IPS-15b (cell line): ENCODE measurements at regions not wholly inside any gene's neighbourhood (a gene's known extent, or its start where the extent isn't known, plus 50 kb on each side); places are given as distances from the start of the nearest gene placed in this dataset.

Experiments
- H3K27me3 ChIP-seq: one replicate; pipeline ENCODE4 v1.6.1; 2013; ENCODE audit warnings: low read length; ENCODE audit not compliant: control insufficient read depth, insufficient read depth
- H3K36me3 ChIP-seq: one replicate; pipeline ENCODE4 v1.6.1; 2013; ENCODE audit warnings: low read length; ENCODE audit not compliant: control insufficient read depth, insufficient read depth
- H3K4me1 ChIP-seq: one replicate; pipeline ENCODE4 v1.6.1; 2013; ENCODE audit warnings: mild to moderate bottlenecking, low read length; ENCODE audit not compliant: control insufficient read depth, insufficient read depth
- H3K4me3 ChIP-seq: one replicate; pipeline ENCODE4 v1.5.1; 2013; ENCODE audit warnings: low read depth, low read length
- H3K9ac ChIP-seq: one replicate; pipeline ENCODE4 v1.6.1; 2013; ENCODE audit warnings: low read depth, mild to moderate bottlenecking, low read length
- H3K9me3 ChIP-seq: one replicate; pipeline ENCODE4 v1.6.1; 2013; ENCODE audit warnings: mild to moderate bottlenecking, low read length; ENCODE audit not compliant: control insufficient read depth, insufficient read depth

DNA sequence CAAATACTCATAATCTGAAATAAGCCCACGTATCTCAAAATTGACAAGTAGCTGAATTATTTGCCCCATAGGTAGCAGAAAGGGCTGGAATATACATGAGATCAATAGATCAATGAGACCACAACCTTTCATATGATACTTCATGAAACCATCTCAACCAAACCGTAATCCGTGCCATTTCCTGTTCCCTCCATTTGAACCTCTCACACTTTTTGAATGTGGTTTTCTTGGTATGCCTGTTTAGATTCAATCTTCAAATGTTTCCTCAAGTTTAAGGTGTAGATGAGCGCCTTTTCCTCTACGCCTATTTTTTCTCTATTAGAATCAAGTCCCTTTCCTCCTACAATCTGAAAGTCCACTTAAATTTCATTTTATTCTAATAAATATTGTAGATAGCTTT, 805.5 kb downstream of the EFNA5 start:
- Histone ChIP-seq H3K4me1 (peaks cover 5% of the 10 kb centered on the region), H3K27me3 (no peaks in the 10 kb centered on the region)

DNA sequence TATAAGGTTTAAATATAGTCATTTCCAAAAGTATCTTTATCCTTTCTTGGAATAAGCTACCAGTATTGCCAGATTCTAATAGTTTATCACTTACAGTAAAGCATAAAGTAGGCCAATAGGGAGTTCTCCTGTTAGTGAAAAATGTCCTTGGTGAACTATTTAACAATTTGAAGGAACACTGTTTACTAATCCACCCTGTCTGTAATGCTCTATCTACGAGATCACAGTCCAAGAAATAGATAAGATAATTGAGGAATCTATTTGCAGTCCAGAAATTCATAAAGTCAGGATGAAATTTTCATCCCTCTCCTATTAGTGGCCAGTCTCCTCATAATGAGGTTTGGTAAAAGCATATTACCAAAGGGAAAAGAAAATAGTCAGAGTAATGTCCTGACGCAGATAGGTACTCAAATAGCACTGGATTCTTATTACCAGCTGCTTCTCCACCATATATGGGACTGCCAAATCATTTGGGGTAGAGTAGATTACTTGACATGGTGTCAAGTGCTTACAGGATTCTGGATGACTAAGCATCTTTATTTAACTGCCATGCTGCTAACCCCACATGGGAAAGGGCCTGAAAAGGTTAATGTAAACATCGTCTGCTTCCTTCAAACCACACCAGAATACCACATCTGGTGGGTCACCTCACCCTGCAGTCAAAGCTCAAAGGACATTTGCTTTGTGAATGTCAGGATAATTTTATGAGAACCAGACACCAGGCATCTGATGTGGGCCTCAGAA, 808.1 kb downstream of the EFNA5 start:
- H3K9ac ChIP-seq = no peak overlapping the region
- H3K9me3 ChIP-seq = no peaks in the 10 kb centered on the region
- no peaks in the 10 kb centered on the region for H3K36me3 ChIP-seq
- no peak overlapping the region for H3K4me3 ChIP-seq
- H3K4me1 ChIP-seq = peaks cover 5% of the 10 kb centered on the region
- H3K27me3 ChIP-seq = no peaks in the 10 kb centered on the region

More for the DNA sequence above, 805.5 kb downstream of the EFNA5 start:
- Histone ChIP-seq H3K9ac (no peak overlapping the region), H3K4me3 (no peak overlapping the region), H3K36me3 (no peaks in the 10 kb centered on the region), H3K9me3 (no peaks in the 10 kb centered on the region)

- Histone ChIP-seq H3K4me1 (peaks cover 5% of the 10 kb centered on the region), H3K27me3 (no peaks in the 10 kb centered on the region), H3K9ac (no peak overlapping the region), H3K9me3 (no peaks in the 10 kb centered on the region), H3K4me3 (no peak overlapping the region), H3K36me3 (no peaks in the 10 kb centered on the region)
Observed at GRCh38 chr5:106860398-106861044, 810.2 kb downstream of the EFNA5 start.

- H3K36me3 ChIP-seq = no peaks in the 10 kb centered on the region
- no peaks in the 10 kb centered on the region for H3K27me3 ChIP-seq
- H3K4me3 ChIP-seq = no peak overlapping the region
- H3K4me1 ChIP-seq = peaks cover 5% of the 10 kb centered on the region
- no peaks in the 10 kb centered on the region for H3K9me3 ChIP-seq
- H3K9ac ChIP-seq = no peak overlapping the region
Observed at GRCh38 chr5:106858616-106859015, 812.1 kb downstream of the EFNA5 start.

DNA sequence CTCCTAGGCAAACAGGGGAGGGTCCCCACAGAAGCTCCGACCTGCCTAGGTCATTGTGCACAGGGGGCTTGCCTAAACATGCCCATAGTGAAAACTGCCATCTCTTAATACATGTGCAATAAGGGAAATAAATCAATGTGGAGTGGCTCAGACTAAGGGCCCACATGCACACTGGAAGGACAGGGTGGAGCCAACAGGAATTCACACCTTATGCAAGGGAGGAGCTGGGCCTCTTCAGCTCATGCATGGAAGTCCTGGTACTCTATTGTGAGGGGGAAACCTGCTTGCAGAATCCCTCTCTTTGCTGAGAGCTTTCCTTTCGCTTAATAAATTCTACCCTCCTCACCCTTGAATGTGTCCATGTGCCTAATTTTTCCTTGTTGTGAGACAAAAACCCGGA, 815.8 kb downstream of the EFNA5 start:
- Histone ChIP-seq H3K36me3 (no peaks in the 10 kb centered on the region), H3K9ac (no peak overlapping the region), H3K27me3 (no peaks in the 10 kb centered on the region), H3K4me1 (no peaks in the 10 kb centered on the region), H3K9me3 (no peaks in the 10 kb centered on the region), H3K4me3 (no peak overlapping the region)

DNA sequence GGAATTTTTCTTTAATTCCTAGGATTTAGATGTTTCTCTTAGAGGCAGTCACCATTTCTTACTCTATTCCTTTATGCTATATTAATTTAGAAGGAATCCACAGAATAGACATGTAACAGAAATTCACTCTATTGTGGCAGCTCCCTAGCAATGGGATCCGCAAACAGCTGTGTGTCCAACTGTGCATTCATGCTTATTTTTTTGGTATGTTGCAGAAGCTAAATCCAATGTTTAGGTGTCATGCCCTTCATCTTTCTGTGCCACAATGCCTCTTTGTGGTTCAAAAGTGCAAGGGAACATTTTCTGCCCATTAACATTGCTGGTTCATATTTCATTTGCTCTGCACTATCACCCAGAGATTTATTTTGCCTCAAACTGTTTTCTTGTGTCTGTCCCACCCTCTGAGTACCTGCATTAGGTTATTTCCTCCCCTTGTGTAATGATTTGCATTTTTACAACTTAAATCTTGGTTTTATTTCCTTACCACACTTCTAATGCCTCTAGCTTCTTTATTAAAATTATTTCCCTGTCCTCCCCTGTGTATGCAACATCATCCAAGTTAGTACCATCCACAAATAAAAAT, 816.5 kb downstream of the EFNA5 start:
- Histone ChIP-seq H3K9ac (no peak overlapping the region), H3K36me3 (no peaks in the 10 kb centered on the region), H3K9me3 (no peaks in the 10 kb centered on the region), H3K4me3 (no peak overlapping the region), H3K4me1 (no peaks in the 10 kb centered on the region), H3K27me3 (no peaks in the 10 kb centered on the region)

- Histone ChIP-seq H3K4me3 (no peak overlapping the region), H3K9ac (no peak overlapping the region), H3K27me3 (no peaks in the 10 kb centered on the region), H3K9me3 (no peaks in the 10 kb centered on the region), H3K36me3 (no peaks in the 10 kb centered on the region), H3K4me1 (no peaks in the 10 kb centered on the region)
Observed at GRCh38 chr5:106853266-106853665, 817.5 kb downstream of the EFNA5 start.

- no peak overlapping the region for H3K4me3 ChIP-seq
- H3K9me3 ChIP-seq = no peaks in the 10 kb centered on the region
- no peak overlapping the region for H3K9ac ChIP-seq
- no peaks in the 10 kb centered on the region for H3K4me1 ChIP-seq
- H3K36me3 ChIP-seq = no peaks in the 10 kb centered on the region
- H3K27me3 ChIP-seq = no peaks in the 10 kb centered on the region
Observed at GRCh38 chr5:106849266-106849665, 821.5 kb downstream of the EFNA5 start.

- no peaks in the 10 kb centered on the region for H3K4me1 ChIP-seq
- H3K27me3 ChIP-seq = no peaks in the 10 kb centered on the region
- no peaks in the 10 kb centered on the region for H3K9me3 ChIP-seq
- H3K9ac ChIP-seq = no peak overlapping the region
- H3K36me3 ChIP-seq = no peaks in the 10 kb centered on the region
- no peak overlapping the region for H3K4me3 ChIP-seq
Observed at GRCh38 chr5:106843812-106844416, 826.8 kb downstream of the EFNA5 start.

GRCh38 chr5:106833517-106833916, 837.2 kb downstream of the EFNA5 start:
- H3K27me3 ChIP-seq = no peaks in the 10 kb centered on the region

DNA sequence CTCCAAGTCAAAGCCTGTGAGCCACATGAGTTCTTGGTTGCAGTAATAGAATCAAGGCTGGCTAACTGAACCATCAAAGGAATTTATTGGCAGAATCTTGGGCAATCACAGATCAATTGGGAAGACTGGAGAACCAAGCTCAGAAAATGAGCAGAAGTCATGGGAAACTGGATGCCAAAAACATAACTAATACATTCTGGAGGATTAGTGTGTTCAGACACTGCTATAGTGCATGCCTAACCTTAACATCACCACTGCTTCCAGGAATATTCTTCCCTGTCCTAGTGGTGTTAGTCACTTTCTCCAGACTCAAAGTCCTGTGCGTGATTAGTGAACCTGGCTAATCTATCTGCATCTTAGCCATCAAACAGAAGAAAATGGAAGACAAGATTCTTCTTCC, 843.7 kb downstream of the EFNA5 start:
- H3K36me3 ChIP-seq = no peaks in the 10 kb centered on the region
- H3K27me3 ChIP-seq = no peaks in the 10 kb centered on the region
- no peak overlapping the region for H3K9ac ChIP-seq
- H3K4me3 ChIP-seq = no peak overlapping the region
- no peaks in the 10 kb centered on the region for H3K4me1 ChIP-seq
- no peaks in the 10 kb centered on the region for H3K9me3 ChIP-seq

More at GRCh38 chr5:106833517-106833916, 837.2 kb downstream of the EFNA5 start:
- H3K9me3 ChIP-seq = no peaks in the 10 kb centered on the region
- no peaks in the 10 kb centered on the region for H3K36me3 ChIP-seq
- H3K4me3 ChIP-seq = no peak overlapping the region
- H3K4me1 ChIP-seq = no peaks in the 10 kb centered on the region
- H3K9ac ChIP-seq = no peak overlapping the region
